Heart left ventricle (tissue), 16 donors: ENCODE measurements at regions not wholly inside any gene's neighbourhood (a gene's known extent, or its start where the extent isn't known, plus 50 kb on each side); places are given as distances from the start of the nearest gene placed in this dataset.
"Not testable (repeated sequence)": the region's sequence is repeated elsewhere in the genome, so short reads cannot be mapped to it uniquely, and the experiment has no call there.

Experiments
- ATAC-seq, 4 donors: fragments of 200-7000 bp; cut with Tn5 transposase; one replicate each; pipeline ENCODE4 v1.9.1; 2020 to 2022; ENCODE audit warnings: moderate library complexity in 4 of 4, mild to moderate bottlenecking in 3 of 4, moderate number of reproducible peaks in 1 of 4
- DNase-seq, 5 donors: peaks; one replicate each; pipeline ENCODE4 v3.0.0-alpha.2; 2020
- H3K27ac ChIP-seq, 12 donors: fragments of 200-600 bp; sonication (generic) in 4 of 12; one replicate each; pipeline versions ENCODE4 v1.5.0 to v1.8.0; 2016 to 2022; ENCODE audit warnings: mild to moderate bottlenecking in 2 of 12
- H3K27me3 ChIP-seq, 9 donors: fragments of 200-600 bp; sonication (generic) in 2 of 9; one replicate each; pipeline versions ENCODE4 v1.5.1 to v1.8.0; 2016 to 2022; ENCODE audit warnings: mild to moderate bottlenecking in 3 of 9
- H3K36me3 ChIP-seq, 9 donors: fragments of 200-600 bp; sonication (generic) in 2 of 9; one replicate each; pipeline versions ENCODE4 v1.5.0 to v1.8.0; 2018 to 2022; ENCODE audit warnings: mild to moderate bottlenecking in 2 of 9
- H3K4me1 ChIP-seq, 12 donors: fragments of 200-600 bp; sonication (generic) in 4 of 12; one replicate each; pipeline versions ENCODE4 v1.5.0 to v1.8.0; 2016 to 2022; ENCODE audit warnings: mild to moderate bottlenecking in 3 of 12
- H3K4me3 ChIP-seq, 12 donors: fragments of 200-600 bp; sonication (generic) in 4 of 12; one replicate each; pipeline versions ENCODE4 v1.5.0 to v1.8.0; 2017 to 2022; ENCODE audit warnings: mild to moderate bottlenecking in 9 of 12, moderate library complexity in 4 of 12
- H3K9me3 ChIP-seq, 12 donors: fragments of 200-600 bp; sonication (generic) in 4 of 12; one replicate each; pipeline versions ENCODE4 v1.5.0 to v1.8.0; 2016 to 2022; ENCODE audit warnings: mild to moderate bottlenecking in 1 of 12
- CTCF ChIP-seq, 12 donors: fragments of 200-600 bp; sonication (generic) in 4 of 12; IDR thresholded peaks; one replicate each; pipeline versions ENCODE4 v1.5.0 to v1.8.0; 2018 to 2022; ENCODE audit warnings: antibody characterized with exemption in 12 of 12, mild to moderate bottlenecking in 5 of 12
- POLR2A ChIP-seq, 2 donors: fragments of 450-650 bp; IDR thresholded peaks; one replicate each; pipeline ENCODE4 v1.6.1; 2017; ENCODE audit warnings: antibody characterized with exemption in 2 of 2, mild to moderate bottlenecking in 2 of 2, moderate library complexity in 2 of 2
- WGBS, 4 donors: extraction: QIAGEN DNeasy Blood & Tissue Kit in 2 of 4; methylation state at CpG; one replicate each; pipeline versions ENCODE4 v1.1.5 to v1.1.7; 2013 to 2018; 5-methylcytosine and 5-hydroxymethylcytosine counted together
- intact Hi-C, 10 donors: fragments of 100-400 bp; cut with DNase I; formaldehyde crosslinking; loops; one replicate each; pipeline versions ENCODE4 v1.11.1 to v1.14.2; 2022
- donor health status: ischemic (EF 13 %, LVEDD 7.1; RV severe dilation, severe dysfunction).
- donor health status: healthy with polysubstance abuse.
- donor health status: DM: no; HTN: yes; CAD: no.
- donor health status: DM: no; HTN: no; CAD: no.
- donor health status: ischemic (EF 25% LVEDD 6.9; RV normal size, moderate dysfunction).
- donor health status: ischemic (EF 25% LVEDD 5.7; RV mildly dilated, moderate dysfunction).
- donor health status: healthy.
- donor health status: DM: yes; HTN: yes; CAD: no.
- donor health status: ischemic (EF 35%, LVEDD 5.7; RV mildly dilated, moderate dysfunction).
- donor health status: nonischemic (EF 11% LVEDD 7.7; RV severe dilation, severe dysfunction).
- donor health status: DM: yes; HTN: yes; CAD: no.
- donor health status: PGD.
- donor health status: ischemic (EF 29% LVEDD 5.4; RV normal size, mild dysfunction).
- donor health status: nonischemic (EF 23%, LVEDD 6.1; RV moderate dilation, normal function).

DNA sequence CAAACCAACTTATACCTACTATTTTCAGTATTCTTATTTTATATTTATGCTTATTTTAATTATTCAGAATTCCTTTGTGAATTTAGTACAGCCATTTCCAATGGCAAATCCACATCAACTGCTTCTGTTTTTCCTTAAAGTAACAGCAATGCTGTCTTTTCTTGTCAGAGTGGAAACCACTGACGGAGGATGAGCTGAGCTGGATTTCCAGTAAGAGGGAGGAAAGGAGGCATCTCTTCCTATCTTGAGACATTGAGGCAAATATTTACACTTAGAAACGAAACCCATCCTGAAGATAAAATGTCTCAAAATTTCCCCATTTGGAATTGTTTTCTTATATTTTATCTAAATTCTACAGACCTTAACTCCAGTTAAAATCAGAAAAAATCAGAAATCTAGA, 66.1 kb upstream of the SLC44A3 start:
- H3K27me3 ChIP-seq, result no peaks in the 10 kb centered on the region
- peaks cover 0 to 7% (median 2%) of the 10 kb centered on the region in 12 donors for H3K9me3 ChIP-seq
- 68 to 83% (median 73%) methylated on average over 2 of the region's 2 CpGs for WGBS, 4 donors
- no peak for TF ChIP-seq CTCF (IDR thresholded peaks at IDR 0.05)
- no peak for TF ChIP-seq POLR2A (IDR thresholded peaks at IDR 0.05)
- peak overlapping the region; percentile 28 to 83 (median 68) for H3K27ac ChIP-seq
- no peak for ATAC-seq
- no peaks in the 10 kb centered on the region for H3K36me3 ChIP-seq
- intact Hi-C loops, result loop anchor here in 5 of 10 donors (5.0 to 10.0 kb wide), 4 partner anchors 38 to 212 kb away; partner anchors contain the start of gene F3 (in 3 of the 5)
- peaks cover 7 to 53% (median 28%) of the 10 kb centered on the region in 12 donors for H3K4me1 ChIP-seq
- no peak for DNase-seq
- no peak overlapping the region for H3K4me3 ChIP-seq

- Histone ChIP-seq H3K27ac (peak overlapping the region; percentile 28 to 83 (median 68)), H3K36me3 (no peaks in the 10 kb centered on the region), H3K27me3 (no peaks in the 10 kb centered on the region), H3K9me3 (peaks cover 0 to 8% (median 2%) of the 10 kb centered on the region in 12 donors), H3K4me1 (peaks cover 7 to 49% (median 28%) of the 10 kb centered on the region in 12 donors), H3K4me3 (no peak overlapping the region)
- DNase-seq, result peak; percentile 59 to 88 (median 81)
- 36 to 52% (median 42%) methylated on average over 6 of the region's 6 CpGs for WGBS, 4 donors
- TF ChIP-seq CTCF (IDR thresholded peaks at IDR 0.05) (no peak), POLR2A (IDR thresholded peaks at IDR 0.05) (no peak)
- intact Hi-C loops, result loop anchor here in 5 of 10 donors (5.0 to 10.0 kb wide), 4 partner anchors 39 to 211 kb away; partner anchors contain the start of gene F3 (in 3 of the 5)
- ATAC-seq, result peak; percentile 86 to 93 (median 91)
Observed at GRCh38 chr1:94753171-94753972, 66.8 kb upstream of the SLC44A3 start.

DNA sequence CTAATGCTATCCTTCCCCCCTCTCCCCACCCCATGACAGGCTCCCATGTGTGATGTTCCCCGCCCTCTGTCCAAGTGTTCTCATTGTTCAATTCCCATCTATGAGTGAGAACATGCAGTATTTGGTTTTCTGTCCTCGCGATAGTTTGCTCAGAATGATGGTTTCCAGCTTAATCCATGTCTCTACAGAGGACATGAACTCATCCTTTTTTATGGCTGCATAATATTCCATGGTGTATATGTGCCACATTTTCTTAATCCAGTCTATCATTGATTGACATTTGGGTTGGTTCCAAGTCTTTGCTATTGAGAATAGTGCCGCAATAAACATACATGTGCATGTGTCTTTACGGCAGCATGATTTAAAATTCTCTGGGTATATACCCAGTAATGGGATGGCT, 68.7 kb upstream of the SLC44A3 start:
- H3K4me1 ChIP-seq, result peaks cover 6 to 45% (median 27%) of the 10 kb centered on the region in 12 donors
- WGBS, 4 donors, result 90 to 99% (median 94%) methylated on average over 5 of the region's 5 CpGs
- H3K4me3 ChIP-seq, H3K36me3 ChIP-seq, H3K9me3 ChIP-seq, ATAC-seq, H3K27me3 ChIP-seq, DNase-seq, H3K27ac ChIP-seq: not testable (repeated sequence)
- intact Hi-C loops, result loop anchor here in 5 of 10 donors (5.0 to 10.0 kb wide), 4 partner anchors 41 to 209 kb away; partner anchors contain the start of gene F3 (in 3 of the 5)

DNA sequence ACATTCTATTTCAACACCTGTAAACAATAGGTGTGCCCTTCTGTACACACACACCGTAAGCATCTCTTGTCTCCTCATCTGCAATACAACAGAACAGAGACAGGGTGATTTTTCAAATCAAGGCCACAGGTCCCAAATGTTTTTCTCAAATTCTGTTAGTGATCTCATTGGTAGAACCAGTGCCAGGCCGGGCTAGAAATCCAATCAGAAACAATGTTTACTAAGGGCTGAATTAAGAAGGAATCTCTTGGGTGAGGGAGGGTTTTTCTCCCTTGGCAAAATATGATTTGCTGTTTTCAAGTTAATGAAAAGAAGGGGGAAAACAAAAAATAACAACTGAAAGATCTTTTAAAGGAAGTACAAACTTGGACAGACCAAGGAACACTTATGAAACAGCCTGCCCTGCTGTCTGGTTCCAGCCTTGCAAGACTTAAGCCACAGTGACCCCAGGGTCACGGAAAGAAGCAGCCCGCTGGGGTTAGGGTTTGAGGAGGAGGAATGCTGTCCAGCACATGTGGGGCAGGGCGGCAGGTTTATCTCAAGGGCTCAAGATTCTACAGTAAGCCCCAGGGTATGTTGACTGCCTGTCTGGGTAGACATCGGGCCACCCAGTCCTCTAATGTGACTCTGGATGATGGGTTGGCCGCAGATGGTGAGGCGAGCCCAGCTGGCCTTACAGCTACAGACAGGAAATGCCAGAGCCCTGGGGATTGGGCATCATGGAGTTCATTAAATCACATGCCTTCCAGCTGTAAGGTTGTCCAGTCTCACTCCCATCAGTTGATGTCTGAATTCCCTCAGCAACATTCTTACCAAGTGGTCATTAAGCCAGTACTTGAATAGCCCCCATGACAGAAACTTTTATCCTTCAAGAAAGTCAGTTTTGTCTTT, 73.3 kb upstream of the SLC44A3 start:
- Histone ChIP-seq H3K4me1 (peaks cover 0 to 16% (median 0%) of the 10 kb centered on the region in 12 donors), H3K27ac (peak overlapping the region in 3 of 12 donors; percentile 12 to 30 (median 17)), H3K4me3 (no peak overlapping the region), H3K9me3 (peaks cover 0 to 8% (median 2%) of the 10 kb centered on the region in 12 donors), H3K36me3 (no peaks in the 10 kb centered on the region), H3K27me3 (no peaks in the 10 kb centered on the region)
- WGBS, 4 donors, result 70 to 82% (median 77%) methylated on average over 8 of the region's 8 CpGs
- intact Hi-C loops, result loop anchor here in 1 of 10 donors (5.0 kb wide), 1 partner anchor 85 kb away; no protein-coding TSS in a partner anchor
- no peak for TF ChIP-seq CTCF (IDR thresholded peaks at IDR 0.05)
- TF ChIP-seq POLR2A (IDR thresholded peaks at IDR 0.05), result no peak
- ATAC-seq (peak in 3 of 4 donors; percentile 41 to 55 (median 55)), DNase-seq (no peak)
